NCI-H187 treated with DMSO at 0.1 percent for 48 hours (cell line): ENCODE measurements at regions not wholly inside any gene's neighbourhood (a gene's known extent, or its start where the extent isn't known, plus 50 kb on each side); places are given as distances from the start of the nearest gene placed in this dataset.
"Not testable (repeated sequence)": the region's sequence is repeated elsewhere in the genome, so short reads cannot be mapped to it uniquely, and the experiment has no call there.

Source experiments
- DNase-seq: peaks from one replicate; lab custom pipeline; 2025; lab: John Stamatoyannopoulos, UW

DNA sequence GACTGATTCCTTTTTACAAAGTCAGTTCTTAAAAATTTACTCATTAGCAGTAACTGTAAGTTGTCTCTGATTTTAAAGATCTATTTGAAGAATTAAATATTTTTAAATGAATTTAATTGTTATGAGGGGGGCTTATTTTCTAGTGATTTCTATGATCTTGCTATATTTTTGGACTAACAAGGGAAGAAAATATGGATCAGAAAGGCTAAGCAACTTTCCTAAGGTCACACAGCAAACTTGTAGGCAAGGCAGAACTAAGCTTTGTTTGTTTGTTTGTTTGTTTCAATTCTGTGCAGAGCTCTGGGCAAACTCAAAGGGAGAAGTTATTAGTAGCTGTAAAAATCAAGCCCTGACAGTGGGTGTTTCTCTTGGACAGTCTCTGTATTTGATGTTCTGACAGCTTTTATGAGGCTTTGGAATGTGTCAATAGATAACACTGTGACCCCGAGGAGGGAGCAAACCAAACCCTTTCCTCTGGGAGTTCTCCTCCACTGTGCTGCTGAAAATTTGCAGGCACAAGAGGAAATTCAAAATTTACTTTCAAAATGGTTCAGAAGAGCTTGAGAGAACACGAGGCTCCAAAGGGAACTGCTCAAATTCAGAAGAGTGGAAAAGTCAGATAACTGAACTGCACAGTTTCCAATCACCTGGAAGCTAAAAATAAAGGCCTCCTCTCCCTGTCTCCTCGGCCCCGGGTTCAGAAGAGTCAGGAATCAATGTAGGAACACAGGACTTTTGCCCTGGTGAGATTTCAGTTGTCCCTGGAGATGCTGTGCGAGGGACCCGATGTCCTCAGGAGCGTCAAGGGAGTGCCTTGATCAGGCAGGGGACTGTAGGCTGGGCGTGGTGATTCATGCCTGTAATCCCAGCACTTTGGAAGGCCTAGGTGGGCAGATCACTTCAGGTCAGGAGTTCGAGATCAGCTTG lies 325.7 kb downstream of the GATA3 start:
- DNase-seq = no peak

DNA sequence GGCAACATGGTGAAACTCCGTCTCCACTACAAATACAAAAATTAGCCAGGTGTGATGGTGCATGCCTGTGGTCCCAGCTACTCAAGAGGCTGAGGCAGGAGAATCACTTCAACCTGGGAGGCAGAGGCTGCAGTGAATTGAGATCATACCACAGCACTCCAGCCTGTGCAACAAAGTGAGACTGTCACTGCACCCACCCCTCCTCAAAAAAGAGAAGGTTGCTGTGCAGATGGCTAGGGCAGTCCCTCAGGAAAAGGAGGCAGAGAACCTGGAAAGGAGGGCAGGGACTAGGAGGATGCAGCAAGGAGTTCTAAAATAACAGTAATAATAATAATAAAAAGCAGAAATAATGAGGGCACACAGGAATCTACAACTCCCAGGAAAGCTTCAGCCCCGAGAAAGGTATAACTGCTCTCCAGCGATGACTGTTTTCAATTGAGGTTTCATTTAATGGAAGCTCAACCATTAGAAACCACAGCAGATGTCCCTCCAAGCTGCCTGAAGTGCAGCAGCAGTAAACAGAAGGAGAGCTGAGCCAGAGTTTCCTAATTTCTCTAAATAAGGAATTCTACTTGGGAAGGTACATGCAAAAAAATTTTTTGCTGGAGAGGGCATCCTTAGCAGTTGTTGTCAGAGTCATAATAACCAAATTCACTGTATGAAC lies 326.5 kb downstream of the GATA3 start:
- DNase-seq = no peak

DNA sequence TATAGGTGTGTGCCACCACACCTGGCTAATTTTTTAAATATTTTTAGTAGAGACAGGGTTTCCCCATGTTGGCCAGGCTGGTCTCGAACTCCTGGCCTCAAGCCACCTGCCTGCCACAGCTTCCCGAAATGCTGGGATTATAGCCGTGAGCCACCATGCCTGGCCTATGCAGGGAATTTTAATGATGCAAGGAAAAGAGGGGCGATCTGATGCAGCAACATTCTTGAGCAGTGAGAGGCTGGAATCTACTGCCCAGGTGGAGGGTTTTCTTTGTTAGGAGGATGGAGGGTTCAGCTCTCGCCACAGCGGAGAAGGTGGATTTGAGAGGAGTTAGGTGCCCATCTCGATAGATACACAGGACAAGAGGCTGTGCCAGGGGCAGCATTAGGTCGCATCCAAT lies 332.3 kb downstream of the GATA3 start:
- DNase-seq = no peak

DNA sequence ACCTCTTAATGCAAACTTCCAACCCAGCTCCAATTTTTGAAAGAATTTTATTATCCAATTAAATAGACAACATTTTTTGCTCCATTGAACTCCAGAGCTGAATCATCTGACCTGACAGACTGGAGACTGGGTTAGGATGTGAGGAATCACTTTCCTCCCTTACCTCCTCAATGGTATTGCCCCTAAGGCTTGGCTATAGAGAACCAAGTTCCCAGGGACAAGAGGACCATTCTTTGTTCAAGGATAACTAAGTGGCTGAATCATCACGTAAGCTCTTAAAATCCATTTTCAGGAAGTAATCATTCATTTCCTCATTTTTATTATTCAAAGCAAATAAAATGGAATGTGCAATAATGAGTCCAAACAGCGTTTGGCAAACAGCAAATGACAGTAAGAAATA lies 335.1 kb downstream of the GATA3 start:
- DNase-seq = no peak

DNA sequence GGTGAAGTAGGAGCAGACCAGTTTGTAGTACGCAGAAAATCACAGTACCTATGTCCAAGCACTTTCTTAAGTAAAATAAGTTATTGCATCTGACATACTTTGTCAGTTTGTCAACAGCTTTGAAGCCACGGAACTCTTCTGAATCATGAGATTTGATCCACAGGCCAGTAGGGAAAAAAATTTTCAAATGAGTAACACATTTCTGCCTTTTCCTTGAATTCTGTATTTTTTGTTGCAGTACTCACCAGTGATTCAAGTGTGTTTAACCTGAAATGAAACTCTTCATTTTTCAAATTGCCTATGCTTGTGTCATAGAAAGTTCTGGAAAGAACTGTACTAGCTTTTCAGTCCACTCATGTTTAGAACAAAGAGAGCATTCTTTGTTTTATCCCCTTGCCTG lies 337.7 kb downstream of the GATA3 start:
- no peak for DNase-seq

DNA sequence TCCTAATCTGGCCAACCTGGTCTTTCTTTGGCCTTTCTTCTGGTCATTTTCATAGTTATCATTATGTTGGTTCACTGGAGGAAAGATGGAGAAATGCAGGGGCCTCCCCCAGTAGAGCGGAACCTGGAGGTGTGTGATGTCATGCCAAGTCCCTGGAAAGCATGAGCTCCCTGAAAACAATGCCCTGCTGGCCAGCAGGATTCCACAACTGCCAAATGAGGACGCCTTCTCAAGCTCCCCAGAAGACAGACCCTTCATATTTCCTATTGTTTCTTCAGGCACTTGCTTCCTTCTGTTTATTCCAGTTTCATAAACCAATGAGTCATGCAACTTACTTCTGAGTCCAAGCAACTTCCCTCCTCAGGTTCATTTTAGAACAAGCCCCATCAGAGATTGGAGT lies 339.0 kb downstream of the GATA3 start:
- no peak for DNase-seq

DNA sequence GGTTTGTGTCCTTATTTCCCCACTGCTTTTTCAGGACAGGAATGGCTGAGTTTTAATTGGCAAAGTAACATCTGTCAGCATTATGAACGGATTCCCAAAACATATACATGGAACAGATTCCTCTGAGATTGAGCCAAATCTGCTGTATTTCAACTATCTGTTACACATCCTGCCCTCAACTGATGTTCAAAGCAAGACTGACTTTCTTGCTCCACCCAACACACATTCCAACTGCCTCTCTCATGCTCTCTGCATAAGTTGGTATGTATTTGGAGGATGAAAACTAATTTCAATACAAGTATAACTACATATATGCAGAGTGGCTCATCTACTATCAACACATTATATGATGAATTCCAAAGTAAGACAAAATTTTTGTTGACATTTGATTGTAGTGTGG lies 342.2 kb downstream of the GATA3 start:
- no peak for DNase-seq

DNA sequence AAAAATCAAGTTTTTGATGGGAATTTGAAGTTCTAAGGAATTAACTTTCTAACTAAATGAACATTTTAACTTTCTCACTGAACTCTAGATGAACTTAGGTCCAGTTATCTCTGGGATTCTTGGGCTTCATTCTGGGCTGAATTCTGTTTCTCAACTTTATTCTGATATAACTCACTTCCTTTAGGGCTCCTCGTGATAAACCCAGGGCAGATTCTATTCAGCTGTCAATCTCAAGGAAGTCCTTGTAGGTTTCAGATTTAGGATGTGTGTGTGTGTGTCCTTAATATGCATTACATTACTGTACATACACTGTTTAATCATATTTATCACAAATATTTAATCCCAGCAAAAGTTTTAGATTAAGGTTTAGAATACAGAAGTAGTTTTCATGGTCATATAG lies 344.3 kb downstream of the GATA3 start:
- no peak for DNase-seq

DNA sequence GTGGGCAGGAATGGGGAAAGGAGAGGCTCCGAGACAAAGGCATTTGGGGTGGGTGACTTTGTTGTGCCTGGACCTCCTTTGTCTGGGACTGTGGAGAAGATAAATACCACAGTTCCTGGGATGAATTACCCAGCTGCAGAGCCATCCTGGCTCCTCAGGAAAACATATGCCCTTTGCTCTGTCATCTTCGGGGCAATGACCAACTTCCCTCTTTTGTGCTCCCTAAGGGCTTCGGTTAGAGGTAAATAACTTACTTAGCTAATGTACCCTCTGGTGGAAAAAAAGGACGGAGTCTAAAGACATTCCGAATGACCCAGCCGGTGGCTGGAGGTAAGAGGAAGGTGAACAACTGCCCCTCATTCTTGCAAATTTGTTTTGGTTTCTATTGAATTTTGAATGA lies 345.7 kb downstream of the GATA3 start:
- no peak for DNase-seq

DNA sequence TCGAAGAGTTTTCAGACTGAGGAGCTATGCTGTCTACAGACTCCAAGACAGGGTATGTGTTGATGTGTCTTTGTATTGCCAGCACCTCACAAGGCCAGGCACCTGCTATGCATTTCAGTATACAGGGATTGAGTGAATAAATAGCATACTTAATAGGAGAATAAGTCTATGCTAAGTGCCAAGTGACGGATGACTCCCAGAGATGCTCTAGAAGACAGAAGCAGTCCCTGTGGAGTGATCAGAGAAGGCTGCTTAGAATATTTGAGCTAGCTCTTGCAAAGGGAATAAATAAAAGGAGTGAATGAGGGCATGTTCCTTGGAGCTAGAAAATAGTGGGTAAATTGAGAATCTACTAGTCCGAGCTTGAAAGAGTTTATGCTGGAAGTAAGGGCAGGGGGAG lies 346.4 kb downstream of the GATA3 start:
- no peak for DNase-seq

DNA sequence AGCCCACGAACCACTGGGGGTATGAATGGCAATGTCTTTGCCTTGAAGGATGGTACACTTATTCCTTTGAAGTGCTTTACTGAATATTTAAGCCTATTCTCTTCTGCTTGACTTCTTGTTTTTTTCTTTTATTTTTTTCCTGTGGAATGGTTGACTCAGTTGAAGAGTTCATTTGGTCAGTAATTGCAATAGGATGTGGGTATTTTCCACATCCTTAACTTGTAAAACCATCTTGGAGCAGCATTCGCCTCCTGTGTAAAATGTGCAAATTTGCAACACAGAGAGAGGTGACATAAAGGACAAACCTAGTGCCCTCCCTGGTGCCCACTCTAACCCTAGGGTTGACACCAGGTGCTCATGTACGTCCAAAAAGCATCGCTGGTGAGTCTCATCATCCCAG lies 347.0 kb downstream of the GATA3 start:
- no peak for DNase-seq

DNA sequence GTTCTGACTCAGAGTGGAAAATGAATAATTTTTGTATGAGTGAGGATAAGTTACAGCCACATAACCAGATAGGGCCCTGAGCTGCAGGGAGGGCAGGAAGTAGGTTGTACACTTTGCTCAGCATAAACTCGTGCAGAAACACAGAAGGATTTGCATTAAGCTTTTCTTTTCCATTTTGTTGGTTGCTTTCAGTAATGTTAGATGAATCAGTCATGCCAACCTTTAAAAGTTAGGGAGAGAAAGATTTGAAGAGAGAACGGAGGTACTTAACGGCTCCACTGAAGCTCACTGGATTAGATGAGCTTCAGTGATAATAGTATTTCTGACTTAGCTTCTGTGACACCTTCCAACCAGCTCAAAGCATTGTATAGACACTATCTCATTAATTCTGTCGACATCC lies 348.1 kb downstream of the GATA3 start:
- DNase-seq = no peak

DNA sequence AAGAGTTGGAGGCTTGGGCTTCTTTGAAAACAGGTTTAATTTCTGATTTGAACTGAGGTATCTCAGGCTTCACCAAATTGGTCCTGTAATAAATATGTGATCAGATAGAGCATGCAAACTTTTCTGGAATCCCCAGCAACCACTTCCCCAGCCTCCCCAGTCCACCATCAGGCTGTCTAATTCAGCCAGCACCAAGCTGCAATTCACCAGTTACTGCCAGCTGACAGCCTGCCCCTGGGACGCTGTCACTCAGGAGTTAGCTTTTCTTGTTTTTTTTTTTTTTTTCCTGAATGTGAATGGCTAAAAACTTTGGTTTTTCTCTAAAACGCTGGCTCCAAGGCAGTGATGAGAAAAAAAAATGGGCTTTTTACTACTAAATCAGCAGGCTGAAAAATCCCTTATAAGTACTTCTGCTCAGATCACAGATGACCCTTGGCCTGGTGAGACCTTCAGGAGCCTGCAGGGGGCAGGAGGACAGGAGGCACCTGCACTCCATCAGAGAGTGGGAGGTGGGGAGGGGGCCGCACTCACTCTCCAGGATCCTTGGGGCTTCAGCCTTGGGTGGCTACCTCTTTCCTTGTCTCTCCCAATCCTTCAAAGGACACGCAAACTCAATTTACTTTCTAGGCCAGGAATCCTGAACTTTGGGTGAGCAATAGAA lies 349.4 kb downstream of the GATA3 start:
- DNase-seq = no peak

DNA sequence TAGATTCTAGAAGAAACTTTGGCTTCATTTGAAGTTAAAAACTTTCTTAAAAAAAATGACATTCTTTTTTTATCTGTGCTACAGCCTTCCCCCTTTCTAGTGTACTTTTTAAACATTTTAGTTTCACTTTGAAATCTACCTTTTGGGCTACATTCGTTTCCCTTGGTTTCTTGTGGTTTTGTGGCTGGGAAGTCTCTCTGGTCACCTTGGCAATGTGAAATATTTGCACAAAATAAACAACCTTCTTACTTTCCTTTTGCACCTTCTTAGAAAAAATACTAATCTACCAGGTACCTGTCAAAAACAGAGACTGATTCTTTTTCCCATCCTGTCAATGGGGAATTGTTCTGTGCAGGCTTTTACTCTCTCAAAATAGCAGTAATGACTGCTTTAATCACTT lies 350.2 kb downstream of the GATA3 start:
- no peak for DNase-seq

DNA sequence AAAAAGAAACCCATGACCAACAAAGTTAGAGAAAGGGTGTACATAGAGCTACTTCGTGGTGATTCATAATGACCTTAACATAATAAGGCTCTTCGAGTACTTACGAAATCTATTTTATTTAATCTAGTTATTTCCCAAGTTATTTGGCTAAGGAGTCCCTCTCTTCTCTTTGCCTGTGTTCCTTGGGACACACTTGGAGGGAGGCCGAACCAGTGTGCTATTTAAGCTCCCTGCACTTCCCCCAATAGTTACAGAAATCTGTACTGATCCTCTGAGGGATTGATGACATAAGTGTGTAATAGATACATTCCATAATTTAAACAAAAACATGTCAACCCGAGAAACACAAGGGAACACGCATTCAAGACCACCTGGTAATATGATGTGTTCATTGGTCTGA lies 351.1 kb downstream of the GATA3 start:
- DNase-seq = no peak

DNA sequence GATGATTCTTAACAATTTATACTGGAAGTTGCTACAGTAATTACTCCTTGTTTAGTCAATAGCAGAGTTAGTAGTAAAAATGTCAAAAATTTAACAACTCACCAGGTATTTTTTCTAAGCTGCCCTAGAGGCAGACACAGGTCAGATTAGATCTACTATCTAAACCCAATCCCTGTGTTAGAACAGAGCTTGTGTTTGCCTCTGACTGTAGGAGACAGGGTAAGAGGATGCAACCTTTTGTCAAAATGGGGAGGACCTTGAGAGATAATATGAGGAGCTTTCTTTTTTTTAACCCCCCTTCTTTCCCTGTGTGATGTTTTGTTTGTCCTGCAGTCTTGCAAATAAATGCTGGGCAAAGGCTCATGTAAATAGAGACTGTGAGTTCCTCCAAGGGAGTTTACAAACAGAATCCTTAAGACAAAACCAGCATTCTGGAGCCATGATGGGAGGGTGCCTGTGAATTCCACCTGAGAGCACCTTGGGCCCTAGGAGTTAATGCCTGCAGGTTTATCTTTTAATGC lies 353.1 kb downstream of the GATA3 start:
- DNase-seq = no peak

DNA sequence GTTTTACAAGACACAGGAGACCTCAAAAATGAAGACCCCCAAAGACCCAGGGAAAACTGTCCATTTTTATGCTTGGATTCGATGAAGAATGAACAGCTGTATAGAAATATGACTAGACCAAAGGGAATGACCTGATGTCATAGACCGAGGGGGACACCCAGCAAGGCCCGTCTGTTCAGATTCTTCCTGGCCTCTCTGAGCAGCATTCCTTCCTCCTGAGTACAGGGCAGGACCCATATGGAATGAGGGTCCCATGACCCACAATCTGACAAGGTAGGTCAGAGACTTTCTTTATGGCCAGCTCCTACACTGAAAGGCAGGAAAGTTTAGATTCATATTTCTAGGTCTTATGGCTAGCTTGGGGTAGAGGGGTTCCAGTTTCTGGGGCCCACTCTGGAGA lies 356.0 kb downstream of the GATA3 start:
- no peak for DNase-seq

DNA sequence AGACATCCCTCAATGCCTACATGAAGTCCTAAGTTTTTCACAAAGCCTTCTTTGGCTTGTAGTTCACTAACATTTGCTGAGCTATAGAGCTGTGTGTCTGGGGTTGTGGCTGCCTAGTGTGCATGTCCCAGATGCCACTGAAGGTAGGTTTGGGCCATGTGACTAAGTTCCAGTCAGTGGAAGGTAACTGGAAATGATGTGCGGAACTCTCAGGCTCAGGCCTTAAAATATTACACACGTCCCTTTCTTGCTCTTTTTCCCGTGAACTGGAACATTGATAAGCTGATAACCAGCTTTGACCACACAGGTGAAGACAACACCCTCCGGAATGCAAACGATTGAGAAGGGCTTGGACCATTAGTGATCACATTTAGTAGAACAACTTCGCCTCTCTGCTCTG lies 358.1 kb downstream of the GATA3 start:
- no peak for DNase-seq

DNA sequence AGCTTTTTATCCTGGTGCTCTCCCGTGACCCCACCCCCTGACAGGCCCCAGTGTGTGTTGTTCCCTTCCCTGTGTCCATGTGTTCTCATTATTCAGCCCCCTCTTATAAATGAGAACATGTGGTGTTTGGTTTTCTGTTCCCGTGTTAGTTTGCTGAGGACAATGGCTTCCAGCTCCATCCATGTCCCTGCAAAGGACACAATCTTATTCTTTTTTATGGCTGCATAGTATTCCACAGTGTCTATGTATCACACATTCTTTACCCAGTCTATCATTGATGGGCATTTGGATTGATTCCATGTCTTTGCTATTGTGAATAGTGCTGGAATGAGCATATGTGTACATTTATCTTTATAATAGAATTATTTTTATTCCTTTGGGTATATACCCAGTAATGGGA lies 360.5 kb downstream of the GATA3 start:
- DNase-seq = not testable (repeated sequence)

DNA sequence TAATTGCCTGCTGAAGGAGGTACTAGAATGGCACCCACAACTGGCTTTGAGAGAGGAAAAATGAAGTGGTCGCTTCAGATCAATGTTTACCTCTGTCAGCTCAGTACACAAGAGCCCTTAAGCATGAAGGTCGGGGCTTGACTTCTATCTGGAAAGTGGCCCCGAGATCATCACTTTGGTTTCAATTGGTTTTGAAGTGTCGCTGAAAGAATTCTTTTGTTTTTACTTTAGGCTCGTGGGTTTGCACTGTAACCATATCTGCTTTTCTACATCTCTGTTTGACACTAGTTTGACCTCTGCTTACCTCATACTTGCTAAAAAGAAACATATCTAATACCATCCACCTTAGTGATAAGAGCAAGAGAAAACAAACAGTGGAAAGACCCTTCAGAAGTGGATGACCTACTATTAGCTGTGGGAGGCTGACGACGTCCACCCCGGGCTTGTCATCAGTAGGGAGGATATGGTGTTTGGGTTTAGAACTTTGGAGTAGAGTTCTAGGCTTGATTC lies 361.8 kb downstream of the GATA3 start:
- DNase-seq = no peak

DNA sequence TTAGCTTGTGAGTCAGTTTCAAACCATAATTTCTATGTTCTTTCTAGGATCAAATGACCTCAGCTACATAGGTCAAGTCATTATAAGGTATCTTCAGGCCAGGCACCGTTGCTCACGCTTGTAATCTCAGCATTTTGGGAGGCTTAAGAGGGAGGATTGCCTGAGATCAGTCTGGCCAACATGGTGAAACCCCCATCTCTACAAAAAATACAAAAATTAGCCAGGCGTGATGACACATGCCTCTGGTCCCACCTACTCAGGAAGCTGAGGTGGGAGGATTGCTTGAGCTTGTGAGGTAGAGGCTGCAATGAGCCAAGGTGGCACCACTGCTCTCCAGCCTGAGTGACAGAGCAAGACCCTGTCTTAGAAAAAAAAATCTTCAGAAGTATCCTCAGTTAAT lies 362.3 kb downstream of the GATA3 start:
- no peak for DNase-seq

DNA sequence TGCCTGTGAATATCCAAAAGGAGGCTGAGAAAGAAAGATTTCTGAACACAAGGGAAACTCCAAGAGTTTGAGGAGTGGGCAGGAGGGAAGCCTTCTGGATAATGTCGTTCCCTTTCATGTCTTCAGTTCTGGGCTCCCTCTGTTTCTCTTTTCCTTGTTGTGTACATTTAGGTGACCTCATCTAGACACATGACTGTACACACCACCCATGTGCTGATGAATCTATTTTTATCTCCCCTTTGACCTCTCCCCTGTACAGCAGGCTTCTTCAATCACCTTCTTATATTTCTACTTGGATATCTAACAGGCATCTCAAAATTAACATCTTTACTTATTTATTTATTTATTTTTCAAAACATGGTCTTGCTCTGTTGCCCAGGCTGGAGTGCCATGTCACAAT lies 363.1 kb downstream of the GATA3 start:
- no peak for DNase-seq

DNA sequence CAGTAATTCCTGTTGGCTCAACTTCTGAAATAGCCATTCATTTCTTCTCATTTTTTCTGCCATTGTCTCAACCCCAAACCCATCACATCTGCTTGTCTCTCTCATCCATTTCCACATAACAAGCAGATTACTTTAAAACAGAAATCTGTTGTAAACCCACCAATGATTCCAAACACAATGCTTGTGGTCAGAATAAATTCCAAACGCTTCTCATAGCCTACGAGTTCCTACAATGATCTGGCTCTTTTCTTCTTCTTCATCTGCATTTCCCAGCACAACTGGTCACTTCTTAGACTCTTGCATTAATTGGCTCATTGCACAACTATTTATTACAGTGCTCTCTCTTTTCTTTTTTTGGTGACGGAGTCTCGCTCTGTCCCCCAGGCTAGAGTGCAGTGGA lies 364.1 kb downstream of the GATA3 start:
- DNase-seq = no peak
